GM11168 (cell line): ENCODE measurements at regions not wholly inside any gene's neighbourhood (a gene's known extent, or its start where the extent isn't known, plus 50 kb on each side); places are given as distances from the start of the nearest gene placed in this dataset.
"Not testable (repeated sequence)": the region's sequence is repeated elsewhere in the genome, so short reads cannot be mapped to it uniquely, and the experiment has no call there.

Experiments
- in situ Hi-C: fragments of 300-500 bp; cut with MboI; formaldehyde crosslinking; loops from one replicate; pipeline ENCODE4 v1.12.0; 2022; ENCODE audit warnings: low sequenced_read_pairs; ENCODE audit not compliant: unreplicated experiment

GRCh38 chr13:87259479-87260083, 411.6 kb upstream of the SLITRK5 start:
- in situ Hi-C loops: loop anchor here (25.0 kb wide), 1 partner anchor 372 kb away; no protein-coding TSS in a partner anchor

DNA sequence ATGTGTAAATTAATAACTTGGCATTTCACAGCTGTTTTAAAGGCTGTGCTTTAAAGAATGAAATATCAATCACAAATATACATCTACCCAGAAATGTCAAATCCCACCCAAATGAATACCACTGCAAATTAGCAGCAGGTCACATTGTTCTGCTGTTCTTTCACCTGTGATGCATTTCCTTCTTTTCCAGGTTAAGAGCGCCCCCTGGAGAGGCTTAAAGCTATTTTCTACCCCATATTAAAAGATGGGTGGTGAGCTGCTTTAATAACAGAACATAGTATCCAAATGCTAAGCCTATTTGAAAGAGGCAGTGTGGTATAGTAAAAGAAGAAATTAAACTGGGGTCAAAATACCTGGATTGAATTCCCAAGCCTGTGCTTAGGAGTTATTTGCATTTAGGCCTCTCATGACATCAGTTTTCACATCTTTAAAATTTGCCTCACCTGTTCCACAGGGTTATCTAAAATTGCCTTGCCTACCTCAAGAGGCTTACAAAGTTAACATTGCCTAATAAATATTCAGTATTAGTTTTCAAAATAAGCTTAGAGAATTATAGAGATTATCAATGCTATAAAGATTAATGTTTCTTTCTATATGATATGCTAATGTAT, 396.9 kb upstream of the SLITRK5 start:
- in situ Hi-C loops: loop anchor here (25.0 kb wide), 1 partner anchor 387 kb away; no protein-coding TSS in a partner anchor

DNA sequence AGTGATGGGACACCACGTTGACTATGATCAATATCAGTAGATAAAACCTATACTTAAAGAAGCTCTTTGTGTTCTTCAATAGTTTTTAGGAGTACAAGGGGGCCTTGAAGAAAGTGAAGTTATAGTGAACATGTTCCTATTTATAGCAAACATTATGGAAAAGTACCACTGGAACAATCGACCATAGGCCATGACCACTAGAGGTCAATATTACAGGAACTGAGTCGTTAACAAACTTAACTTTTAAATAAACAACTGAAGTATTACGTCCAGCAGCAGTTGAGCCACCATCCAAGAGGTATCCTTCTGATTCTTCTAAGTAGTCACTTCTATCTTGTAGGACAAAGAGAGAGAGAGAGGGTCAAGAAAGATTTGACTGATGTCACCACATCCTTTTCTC, 391.0 kb upstream of the SLITRK5 start:
- in situ Hi-C loops: no loop called here

GRCh38 chr13:87287721-87288120, 383.4 kb upstream of the SLITRK5 start:
- in situ Hi-C loops: no loop called here

DNA sequence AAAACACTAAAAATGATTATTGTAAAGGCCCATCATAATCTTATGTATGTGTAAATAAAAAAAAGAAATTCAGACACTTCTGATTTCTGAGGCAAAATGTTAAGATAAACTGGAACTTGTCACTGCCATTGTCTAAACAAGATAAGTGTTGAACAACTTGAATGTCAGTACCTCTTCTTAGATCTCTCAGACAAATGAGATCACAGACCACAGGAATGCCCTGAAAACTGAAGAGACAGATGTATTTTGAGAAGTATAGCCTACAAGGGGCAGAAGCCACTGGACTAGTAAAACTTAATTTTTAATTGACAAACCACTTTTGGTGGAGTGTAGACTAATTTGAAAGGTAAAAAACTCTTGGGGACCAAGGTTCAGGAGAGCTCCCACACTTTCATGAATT, 375.5 kb upstream of the SLITRK5 start:
- in situ Hi-C loops: no loop called here

GRCh38 chr13:87302034-87302433, 369.1 kb upstream of the SLITRK5 start:
- in situ Hi-C loops: no loop called here

GRCh38 chr13:87302931-87303330, 368.2 kb upstream of the SLITRK5 start:
- in situ Hi-C loops: no loop called here

DNA sequence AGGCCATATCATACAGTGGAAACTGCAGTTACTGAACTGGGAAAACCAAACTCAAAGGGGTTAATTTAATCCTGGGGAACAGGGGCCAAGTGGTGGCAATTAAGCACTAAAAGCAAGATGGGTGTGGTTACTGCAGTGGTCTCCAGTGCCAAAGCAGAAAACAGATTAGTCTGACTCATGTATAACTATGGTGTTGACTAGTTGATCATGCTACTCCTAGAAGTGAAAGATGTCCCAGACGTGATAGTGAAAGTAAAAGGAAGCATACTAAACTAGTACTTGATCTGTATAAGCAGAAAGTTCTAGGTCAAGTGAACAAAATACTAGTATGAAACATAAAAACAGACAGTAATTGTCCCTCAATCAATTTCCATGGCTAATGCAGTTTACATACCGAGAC, 360.0 kb upstream of the SLITRK5 start:
- in situ Hi-C loops: no loop called here

DNA sequence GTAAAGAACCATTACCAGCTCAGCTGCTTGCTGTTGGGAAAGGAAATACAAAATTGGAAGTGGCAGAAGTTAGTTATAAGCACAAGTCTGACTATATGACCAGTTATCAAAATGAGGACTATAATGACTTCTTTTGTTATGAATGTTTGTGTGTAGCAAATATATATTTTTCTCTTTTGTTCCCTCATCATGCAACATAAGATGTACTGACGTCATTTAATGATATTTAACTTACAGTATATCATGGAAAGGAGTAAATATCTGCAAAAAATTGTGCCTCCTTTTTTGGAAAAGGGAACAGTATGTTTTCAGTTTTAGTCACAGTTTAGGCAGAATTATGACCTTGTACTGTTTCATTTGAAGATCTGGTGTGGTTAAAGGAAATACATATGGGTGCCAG, 356.3 kb upstream of the SLITRK5 start:
- in situ Hi-C loops: no loop called here

- in situ Hi-C loops: no loop called here
These were observed 348.8 kb upstream of the SLITRK5 start for GRCh38 chr13:87322386-87322785.

- in situ Hi-C loops: no loop called here
These were observed 346.6 kb upstream of the SLITRK5 start for GRCh38 chr13:87324558-87324957.

GRCh38 chr13:87331178-87331577, 340.0 kb upstream of the SLITRK5 start:
- in situ Hi-C loops: no loop called here

- in situ Hi-C loops: no loop called here
These were observed 337.6 kb upstream of the SLITRK5 start for GRCh38 chr13:87333599-87333998.

GRCh38 chr13:87334176-87334575, 337.0 kb upstream of the SLITRK5 start:
- in situ Hi-C loops: no loop called here

GRCh38 chr13:87336346-87336889, 334.8 kb upstream of the SLITRK5 start:
- in situ Hi-C loops: not testable (repeated sequence)

DNA sequence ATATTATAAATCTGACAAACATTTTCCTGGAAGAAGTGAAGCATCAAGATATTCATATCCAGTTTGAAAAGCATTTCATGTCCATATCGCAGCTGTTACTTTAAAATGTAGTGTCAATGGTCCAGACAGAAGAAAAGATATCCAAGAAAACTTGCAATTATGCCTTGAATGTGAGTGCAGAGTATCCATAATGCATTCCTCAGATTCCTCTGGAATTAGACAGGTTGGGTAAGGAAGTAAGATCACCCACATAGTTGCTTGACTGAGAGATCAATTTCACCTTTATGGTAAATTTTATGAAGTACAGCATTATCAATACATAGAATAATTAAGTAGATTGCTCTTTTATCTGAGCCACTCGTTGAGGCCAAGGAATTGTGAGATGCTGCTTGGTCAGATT, 327.0 kb upstream of the SLITRK5 start:
- in situ Hi-C loops: no loop called here

- in situ Hi-C loops: no loop called here
These were observed 315.7 kb upstream of the SLITRK5 start for GRCh38 chr13:87355451-87355850.

DNA sequence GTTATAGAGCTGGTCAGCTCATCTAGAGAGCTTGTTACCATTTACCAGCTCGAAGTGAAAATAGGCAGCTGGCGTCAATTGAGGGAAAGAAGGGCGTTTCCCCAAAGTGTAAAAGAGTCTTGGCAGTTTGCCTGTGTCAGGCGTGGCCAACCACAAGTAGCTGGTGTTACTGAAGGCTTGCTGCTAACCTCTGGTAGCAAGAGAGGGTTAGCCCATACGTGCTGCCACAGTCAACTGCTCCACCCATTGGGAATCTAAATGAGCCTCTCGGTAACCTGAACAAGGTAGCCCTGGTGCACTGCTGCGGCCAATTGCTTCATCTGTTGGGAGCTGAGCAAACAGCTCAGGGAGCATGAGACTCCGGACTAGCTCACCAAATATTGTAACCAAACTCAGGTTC, 314.9 kb upstream of the SLITRK5 start:
- in situ Hi-C loops: no loop called here

GRCh38 chr13:87358319-87358718, 312.9 kb upstream of the SLITRK5 start:
- in situ Hi-C loops: no loop called here

DNA sequence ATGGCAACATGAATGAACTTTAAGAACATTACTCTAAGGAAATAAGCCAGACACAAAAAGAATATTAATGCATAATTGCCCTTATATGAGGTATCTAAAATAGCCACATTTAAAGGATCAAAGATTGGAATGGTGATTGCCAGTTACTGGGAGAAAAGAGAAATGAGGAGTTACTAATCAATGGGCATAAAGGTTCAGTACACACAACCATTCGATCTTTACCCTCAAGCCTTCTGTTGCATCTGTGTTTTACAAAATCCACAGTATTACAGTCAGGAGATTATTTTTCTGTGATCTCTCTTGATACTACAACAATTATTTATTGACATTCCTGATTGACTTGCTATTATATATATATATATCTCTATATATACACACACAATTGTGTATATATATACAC, 310.0 kb upstream of the SLITRK5 start:
- in situ Hi-C loops: no loop called here

- in situ Hi-C loops: no loop called here
These were observed 302.5 kb upstream of the SLITRK5 start for GRCh38 chr13:87368639-87369038.

- in situ Hi-C loops: no loop called here
These were observed 295.1 kb upstream of the SLITRK5 start for GRCh38 chr13:87376081-87376480.
